KBM-7 (cell line): ENCODE measurements at regions not wholly inside any gene's neighbourhood (a gene's known extent, or its start where the extent isn't known, plus 50 kb on each side); places are given as distances from the start of the nearest gene placed in this dataset.
"Not testable (repeated sequence)": the region's sequence is repeated elsewhere in the genome, so short reads cannot be mapped to it uniquely, and the experiment has no call there.

Experiments used
- DNase-seq: peaks from one replicate; pipeline ENCODE4 v3.0.0-alpha.2; 2015
- in situ Hi-C: fragments of 300-500 bp; cut with MboI; formaldehyde crosslinking; loops from 2 replicates; pipeline ENCODE4 v1.14.3; 2020; ENCODE audit warnings: low sequenced_read_pairs, low pct_unique_long_range_greater_than_20kb, mixed read lengths

DNA sequence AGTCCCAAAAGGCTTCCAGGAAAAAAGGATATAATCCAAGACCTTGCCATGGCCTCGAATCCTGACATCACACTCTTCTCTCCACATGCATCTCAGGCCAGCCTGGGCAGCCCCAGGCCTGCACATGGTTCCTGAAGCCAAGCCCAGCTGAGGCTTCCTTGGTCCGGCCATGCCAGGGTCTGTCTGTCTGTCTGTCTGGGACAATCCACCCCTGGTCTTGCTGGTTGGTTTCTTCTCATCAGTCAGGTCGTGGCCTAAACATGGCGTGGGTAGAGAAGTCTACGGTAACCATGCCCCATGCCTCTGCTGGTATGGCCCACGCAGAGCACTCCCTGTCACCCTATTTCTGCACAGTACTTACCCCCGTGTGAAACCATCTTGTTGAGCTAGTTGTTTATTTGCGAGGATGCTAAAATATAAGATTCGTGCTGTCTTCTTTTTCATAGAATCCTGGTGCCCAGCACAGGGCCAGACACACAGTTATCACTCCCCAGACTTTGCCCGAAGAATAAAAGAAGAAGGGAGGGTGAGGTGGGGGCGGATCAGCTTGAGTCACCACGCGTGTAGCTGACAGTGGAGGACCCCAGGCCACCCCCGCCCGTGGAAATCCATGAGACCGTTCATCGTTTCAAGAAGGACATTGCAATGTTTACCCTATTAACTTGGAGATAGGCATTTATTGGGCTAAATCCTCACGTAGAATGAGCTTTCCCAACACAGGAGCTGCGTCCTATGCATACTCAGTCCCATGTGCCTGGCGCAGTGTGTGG is 107.2 kb downstream of the RNASET2 start:
- no peak for DNase-seq
- in situ Hi-C loops = no loop called here

DNA sequence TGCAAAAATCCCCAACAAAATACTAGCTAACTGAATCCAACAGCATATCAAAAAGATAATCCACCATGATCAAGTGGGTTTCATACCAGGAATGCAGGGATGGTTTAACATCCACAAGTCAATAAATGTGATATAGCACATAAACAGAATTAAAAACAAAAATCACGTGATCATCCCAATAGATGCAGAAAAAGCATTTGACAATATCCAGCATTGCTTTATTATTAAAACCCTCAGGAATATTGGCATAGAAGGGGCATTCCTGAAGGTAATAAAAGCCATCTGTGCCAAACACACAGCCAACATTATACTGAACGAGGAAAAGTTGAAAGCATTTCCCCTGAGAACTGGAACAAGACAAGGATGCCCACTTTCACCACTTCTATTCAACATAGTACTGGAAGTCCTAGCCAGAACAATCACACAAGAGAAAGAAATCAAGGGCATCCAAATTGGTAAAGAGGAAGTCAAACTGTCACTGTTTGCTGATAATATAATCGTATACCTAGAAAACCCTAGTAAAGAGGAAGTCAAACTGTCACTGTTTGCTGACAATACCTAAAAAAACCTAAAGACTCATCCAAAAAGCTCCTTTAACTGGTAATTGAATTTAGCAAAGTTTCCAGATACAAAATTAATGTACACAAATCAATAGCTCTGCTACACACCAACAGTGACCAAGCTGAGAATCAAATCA is 109.8 kb downstream of the RNASET2 start:
- in situ Hi-C loops = not testable (repeated sequence)
- peak; percentile 77 for DNase-seq

DNA sequence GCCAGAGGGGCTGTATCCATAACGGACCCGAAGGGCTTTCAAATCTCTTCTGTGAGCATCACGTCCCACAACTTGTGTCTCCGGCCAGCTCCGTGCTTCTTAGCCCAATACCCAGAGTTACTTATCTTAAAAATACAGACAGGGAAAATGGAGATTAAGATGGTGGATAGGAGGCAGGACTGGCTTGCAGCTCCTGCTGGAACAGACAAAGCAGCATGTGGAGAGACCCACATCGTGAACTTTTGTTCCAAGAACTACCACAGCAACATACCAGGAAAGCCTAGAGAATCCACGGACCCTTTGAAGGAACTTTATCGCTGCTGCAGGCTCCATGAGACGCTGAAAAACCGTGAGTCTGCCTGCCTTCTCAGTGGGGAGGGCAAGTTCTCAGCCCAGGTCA is 113.7 kb downstream of the RNASET2 start:
- in situ Hi-C loops = no loop called here
- DNase-seq = no peak

DNA sequence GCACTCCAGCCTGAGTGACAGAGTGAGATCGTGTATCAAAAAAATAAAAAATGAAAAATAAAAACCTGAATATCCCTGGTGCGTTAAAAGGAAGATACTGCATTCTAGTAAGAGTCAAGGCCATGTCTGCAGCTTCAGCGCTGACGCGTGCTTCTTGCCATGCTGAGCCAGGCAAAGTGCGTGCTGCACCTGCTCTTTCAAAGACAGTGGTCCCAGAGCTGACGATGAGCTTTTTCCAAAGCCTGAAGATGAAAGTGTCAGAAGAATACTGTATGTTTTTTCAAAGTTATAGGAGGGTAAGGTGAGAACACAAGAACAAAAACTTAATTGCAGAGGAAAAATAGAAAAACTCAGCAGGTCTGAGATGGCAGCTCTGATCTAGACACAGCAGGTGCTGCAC is 115.1 kb downstream of the RNASET2 start:
- DNase-seq = no peak
- in situ Hi-C loops = no loop called here

DNA sequence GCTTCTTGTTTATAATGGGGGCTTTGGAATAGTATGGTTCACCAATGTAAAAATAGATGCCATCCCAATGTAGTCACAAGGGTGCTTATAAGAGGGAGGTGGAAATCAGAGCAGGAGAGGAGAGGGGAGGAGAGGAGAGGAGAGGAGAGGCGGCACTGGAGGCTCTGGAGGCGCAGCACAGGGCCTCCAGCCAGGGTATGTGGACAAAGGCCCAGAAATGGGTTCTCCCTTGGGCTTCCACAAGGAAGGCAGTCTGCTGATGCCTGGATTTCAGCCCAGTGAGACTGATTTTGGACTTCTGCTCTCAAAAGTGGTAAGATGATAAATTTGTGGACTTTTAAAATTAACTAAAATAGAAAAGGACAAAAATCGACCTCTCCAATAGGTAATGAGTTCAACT is 116.8 kb downstream of the RNASET2 start:
- DNase-seq = no peak
- in situ Hi-C loops = no loop called here

DNA sequence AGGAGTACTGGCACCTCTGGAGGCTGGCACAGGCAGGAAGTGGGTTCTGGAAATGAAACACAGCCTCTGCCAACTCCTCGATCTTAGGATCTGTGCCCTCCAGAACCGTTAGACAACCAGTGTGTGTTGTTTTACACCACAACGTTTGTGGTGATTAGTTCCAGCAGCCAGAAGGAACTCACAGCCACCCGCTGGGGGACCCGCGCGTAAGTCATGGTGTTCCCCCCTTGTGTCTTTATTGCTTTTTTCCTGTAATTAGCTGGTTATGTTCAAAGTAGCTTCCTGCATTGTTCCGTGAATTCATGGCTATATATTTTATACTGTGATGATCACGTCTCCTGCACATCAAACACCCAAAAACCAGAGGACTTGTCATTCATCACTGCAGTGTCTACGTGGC is 117.4 kb downstream of the RNASET2 start:
- in situ Hi-C loops = no loop called here
- peak; percentile 65 for DNase-seq

DNA sequence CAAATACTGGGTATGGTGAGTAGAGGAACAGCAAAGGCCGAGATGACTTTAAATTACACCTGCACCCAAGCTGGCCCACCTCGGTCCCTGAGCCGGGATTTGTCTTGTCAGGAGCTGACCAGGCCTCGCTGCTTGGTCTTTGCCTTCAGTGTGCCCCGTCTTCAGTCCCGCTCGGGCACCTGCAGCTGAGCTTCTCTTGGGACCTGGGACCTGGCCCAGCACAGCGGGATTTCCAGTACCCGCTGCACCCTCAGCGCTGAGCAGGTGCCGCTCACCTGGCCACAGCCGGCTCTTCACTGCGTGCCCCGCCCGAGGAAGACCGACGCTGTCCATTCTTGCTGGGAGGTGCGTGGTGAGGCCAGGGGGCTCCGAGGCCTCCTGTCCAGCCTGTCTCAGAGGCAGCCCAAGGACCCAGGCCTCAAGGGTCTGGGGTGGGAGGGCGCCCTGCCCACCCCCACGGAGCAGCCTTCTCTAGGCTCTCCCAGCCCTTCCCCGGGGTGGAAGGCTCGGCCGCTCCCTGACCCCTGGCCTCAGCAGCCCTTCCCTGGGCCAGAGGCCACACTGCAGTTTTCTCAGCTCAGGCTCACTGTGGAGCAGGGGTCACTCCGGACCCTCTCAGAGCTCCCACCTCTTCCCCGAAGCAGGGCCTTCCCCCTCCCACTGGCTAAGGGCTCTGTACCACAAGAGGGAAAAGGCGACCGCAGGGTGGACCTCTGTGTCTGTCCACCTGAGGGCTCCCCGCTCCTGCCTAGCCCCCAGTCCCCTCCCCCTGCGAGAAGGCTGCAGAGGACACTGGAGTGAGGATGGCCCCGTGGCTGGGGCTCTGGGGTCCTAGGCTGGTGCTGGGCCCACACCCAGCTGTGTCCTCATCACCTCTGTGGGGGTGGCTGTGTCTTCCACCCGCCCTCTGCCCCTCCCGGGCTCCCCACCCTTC is 119.3 kb downstream of the RNASET2 start:
- in situ Hi-C loops = no loop called here
- DNase-seq = no peak

DNA sequence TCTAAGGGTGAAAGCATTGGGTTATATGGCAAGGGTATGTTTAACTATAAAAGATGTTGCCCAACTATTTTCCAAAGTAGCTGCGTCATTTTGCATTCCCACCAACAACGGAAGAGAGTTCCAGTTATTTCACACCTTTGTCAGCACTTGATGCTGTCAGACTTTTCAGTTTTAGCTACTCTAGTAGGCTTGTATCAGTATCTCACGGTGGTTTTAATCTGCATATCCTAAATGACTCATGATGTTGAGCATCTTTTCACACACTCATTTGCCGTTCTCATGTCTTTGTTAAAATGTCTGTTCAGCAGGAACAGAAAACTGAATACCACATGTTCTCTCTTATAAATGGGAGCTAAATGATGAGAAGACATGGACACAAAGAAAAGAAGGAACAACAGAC is 122.3 kb downstream of the RNASET2 start:
- DNase-seq = no peak
- in situ Hi-C loops = no loop called here

DNA sequence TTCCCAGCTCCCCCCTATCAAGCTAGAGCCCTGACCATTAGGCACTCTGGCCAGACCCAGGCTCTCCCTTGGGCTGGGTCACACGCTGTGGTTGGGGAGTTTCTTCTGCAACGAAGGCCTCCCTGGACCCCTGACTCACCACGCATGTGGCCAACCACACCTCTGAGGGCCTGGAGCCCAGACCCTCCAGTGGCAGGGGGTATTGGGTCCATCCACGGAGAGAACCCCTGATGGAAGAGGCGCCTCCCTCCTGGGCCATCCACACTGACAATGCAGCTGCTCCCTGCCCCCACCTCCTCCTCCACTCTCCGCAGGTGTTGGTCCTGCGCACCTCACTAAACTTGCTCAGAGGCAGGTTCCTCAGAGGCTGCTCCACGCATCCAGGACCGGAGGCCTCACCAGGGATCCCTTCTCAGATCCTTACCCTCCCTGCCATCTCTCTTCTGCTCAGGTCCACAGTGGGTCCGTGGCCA is 125.4 kb downstream of the RNASET2 start:
- in situ Hi-C loops = no loop called here

DNA sequence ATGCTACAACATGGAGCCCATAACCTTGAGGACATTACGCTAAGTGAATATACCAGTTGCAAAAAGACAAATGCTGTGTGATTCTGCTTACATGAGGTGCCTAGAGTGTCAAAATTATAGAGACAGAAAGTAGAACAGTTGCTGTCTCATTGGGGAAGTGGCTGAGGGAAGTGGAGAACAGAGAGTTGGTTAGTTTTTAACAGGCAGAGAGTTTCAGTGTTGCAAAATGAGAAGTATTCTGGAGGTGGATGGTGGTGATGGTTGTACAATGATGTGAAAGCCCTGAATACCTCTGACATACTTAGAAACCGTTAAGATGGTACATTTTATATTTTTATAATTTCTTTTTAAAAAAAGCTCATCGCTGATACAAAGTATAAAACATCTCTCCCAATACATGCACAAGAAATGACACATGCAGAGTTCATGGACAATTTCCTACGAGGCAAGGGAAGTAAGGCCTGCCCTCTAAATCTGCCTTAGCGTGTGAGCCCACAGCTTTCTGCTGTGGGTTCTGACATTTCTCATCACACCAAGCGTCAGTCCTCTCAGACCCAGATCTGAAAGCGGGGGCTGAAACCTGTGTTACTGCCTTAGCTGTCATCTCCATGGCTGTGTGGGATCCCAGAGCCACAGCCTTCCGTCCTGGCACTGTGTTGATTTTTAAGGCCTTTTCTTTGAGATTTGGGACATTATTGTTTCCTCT is 126.0 kb downstream of the RNASET2 start:
- peak; percentile 41 for DNase-seq
- in situ Hi-C loops = no loop called here

More for the DNA sequence above, 125.4 kb downstream of the RNASET2 start:
- DNase-seq = no peak

DNA sequence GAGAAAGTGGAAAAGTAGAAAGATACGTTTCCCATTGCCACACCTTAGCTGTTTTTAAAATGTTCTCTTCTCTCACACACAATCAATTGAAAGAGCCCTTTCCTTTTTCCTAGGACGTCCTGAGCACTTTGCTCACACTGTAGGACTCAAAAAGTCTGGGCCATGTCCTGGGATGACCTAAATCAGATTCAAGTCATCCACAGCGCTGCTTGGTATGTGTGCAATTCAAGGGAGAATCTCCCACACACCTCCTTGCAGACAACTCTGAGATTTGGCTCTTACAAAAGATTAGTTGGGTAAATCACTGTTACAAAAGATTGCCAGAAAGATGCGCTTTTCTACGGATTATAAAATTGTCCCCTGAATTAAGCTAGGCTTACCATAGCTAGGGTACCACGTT is 130.1 kb downstream of the RNASET2 start:
- in situ Hi-C loops = no loop called here
- no peak for DNase-seq

DNA sequence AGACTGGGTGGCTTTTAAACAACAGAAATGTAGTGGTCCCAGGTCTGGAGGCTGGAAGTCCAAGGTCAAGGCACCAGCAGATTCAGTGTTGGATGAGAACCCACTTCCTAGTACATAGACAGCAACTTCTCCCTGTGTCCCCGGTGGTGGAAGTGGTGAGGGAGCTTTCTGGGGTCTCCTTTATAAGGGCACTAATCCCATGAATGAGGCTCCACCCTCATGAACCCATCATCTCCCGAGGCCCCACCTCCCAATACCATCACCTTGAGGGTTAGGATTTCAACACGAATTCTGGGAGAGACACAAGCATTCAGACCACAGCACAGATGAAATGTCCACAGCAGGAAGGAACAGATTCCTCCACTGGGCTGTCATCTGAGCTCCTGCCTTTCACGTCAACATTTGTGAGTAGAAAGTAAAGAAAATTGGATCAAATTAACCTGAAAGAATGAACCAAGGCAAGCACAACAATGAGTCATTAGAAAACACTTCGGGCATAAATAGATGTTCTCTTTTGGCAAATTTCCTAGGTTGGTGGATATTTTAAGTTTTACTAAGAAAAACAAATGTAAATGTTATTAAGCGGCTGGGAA is 130.7 kb downstream of the RNASET2 start:
- in situ Hi-C loops = no loop called here
- no peak for DNase-seq

DNA sequence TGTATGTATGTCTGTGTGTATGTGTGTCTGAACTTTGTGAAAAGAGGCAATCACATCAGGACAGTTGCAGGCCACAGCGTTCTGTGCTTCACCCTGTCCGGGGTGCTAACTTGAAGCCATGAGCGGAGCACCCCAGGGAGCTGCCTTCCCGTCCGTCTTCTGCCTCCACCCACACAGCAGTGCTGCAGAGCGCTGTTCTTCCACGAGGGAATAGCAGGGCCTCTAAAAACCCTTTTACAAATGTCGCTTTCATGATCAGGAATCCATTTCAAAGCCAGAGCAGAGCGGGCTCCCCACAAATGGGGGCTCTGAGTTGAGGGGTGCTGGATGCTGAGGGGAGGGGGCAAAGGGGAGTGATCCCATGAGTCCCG is 131.5 kb downstream of the RNASET2 start:
- in situ Hi-C loops = no loop called here

DNA sequence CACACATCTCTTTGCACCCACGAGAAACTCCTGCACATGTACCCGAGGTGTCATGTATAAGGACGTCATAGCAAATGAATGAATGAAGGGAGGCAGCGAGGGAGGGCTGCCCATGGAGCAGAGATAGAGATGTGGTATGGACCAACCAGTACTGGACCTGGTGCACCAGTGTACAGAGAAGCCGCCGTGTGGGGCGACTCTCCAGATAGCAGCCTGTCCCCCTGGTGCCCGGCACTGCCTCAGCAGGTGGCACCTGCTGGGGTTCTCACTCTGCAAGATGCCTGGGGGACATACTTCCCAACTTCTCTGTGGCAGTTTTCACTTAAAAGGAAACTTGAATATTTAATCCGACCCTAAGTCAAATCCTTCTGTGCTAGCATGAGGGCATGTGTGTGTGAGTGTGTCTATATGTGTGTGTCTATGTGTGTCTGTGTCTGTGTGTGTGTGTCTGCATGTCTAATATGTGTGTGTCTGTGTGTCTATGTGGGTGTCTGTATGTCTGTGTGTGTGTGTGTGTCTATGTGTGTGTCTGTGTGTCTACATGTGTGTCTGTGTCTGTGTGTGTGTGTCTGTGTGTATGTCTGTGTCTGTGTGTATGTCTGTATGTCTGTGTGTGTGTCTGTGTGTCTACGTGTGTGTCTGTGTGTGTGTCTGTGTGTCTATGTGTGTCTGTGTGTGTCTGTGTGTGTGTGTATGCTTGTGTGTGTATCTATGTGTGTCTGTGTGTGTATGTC is 132.0 kb downstream of the RNASET2 start:
- in situ Hi-C loops = no loop called here
- no peak for DNase-seq

More for the DNA sequence above, 131.5 kb downstream of the RNASET2 start:
- DNase-seq = no peak

DNA sequence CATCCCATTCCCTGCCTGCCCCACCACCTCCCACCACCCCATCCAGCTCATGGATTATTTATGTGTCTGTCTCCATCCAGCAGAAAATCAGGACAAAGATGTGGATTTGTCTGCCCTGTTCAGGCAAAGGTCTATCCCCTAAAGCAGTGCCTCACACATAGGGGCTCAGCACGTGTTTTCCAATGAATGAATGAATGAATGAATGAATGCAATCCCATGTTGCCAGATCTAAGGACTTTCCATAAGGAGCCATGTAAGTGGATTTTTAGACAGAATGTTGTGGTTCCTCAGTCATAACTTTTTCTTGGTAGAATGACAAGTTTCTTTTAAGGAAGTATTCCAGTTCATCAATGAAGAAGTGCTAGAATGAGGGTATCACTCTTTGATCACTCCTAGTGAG is 133.7 kb downstream of the RNASET2 start:
- DNase-seq = no peak
- in situ Hi-C loops = no loop called here

DNA sequence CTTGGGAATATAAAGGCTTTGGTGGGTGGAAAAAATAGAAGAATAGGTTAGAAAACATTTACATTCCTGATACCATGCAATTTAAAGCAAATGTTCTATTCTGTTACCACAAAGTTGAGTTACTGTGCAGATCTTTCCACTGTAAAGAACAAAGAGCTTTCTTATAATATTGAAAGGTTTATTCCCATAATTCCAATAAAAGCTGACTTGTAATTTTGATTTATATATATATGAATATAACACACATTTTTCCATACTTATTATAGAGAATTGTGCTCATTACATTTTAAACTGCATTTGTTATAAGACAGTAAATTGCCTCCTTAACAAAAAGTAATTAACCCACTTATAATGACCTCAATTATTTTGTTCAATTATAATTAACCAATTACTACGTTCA is 135.9 kb downstream of the RNASET2 start:
- in situ Hi-C loops = no loop called here
- DNase-seq = no peak

DNA sequence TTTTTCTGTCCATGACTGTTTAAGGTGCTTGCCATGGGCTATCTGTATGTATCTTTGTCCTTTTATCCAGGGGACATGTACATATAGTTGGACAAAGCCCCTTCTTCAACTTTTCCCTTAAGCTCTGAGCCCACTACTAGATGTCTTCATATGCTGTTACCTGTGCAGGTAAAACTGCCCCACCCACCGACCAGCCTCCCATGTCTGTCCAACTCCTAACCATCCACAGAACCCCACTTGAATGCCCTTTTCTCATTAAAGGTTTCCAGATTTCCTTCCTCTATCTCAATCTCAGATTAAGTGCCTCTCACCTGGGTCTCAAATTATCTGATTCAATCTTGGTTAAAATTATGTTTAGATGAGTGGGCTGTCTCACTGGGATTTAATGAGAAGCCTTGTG is 136.3 kb downstream of the RNASET2 start:
- in situ Hi-C loops = no loop called here
- DNase-seq = no peak

DNA sequence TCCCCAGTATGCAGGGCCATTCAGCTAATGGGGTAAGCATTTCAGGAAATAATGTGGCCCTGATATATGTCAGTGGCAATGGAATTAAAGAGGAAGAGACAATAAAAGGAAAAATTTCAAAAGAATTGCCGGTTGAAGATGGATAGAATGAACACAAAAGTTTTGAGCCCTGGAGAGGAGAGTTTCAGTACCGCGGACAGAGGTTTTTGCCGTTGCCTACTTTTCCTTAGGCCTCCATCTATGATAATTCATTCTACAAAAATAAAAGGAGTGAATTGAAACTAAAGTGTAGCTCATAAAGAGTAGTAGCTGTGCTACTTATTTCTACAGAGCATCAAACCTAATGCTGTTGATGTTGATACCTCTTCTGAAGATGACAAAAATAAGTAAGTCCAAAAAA is 140.7 kb downstream of the RNASET2 start:
- in situ Hi-C loops = no loop called here
- peak; percentile 7 for DNase-seq
